Mammary epithelial cell (primary cell): ENCODE measurements at regions not wholly inside any gene's neighbourhood (a gene's known extent, or its start where the extent isn't known, plus 50 kb on each side); places are given as distances from the start of the nearest gene placed in this dataset.

Experiments used
- CTCF ChIP-seq, 2 donors: IDR thresholded peaks in 1 of 2; conservative IDR thresholded peaks in 1 of 2; 2 replicates each; pipeline ENCODE4 v1.5.1; 2011 to 2012; ENCODE audit warnings: inconsistent platforms in 2 of 2, low read length in 2 of 2, mild to moderate bottlenecking in 2 of 2, control low read depth in 1 of 2, low read depth in 1 of 2; ENCODE audit not compliant: insufficient read depth in 1 of 2; ENCODE audit errors: extremely low read depth in 1 of 2
- EZH2 ChIP-seq: IDR thresholded peaks from 2 replicates; pipeline ENCODE4 v1.6.1; 2012; ENCODE audit warnings: low read length, inconsistent platforms, borderline replicate concordance

GRCh38 chr1:212214325-212214724 is 70.9 kb upstream of the PPP2R5A start:
- TF ChIP-seq CTCF (conservative IDR thresholded peaks at IDR 0.05 in 1 of 2, IDR thresholded peaks at IDR 0.05 in 1 of 2; ENCODE audit: extremely low read depth in 1 of 2, insufficient read depth in 1 of 2, low read depth in 1 of 2, low read length in 2 of 2) (no peak), EZH2 (no peak)
